GM12872 (cell line): ENCODE measurements at regions not wholly inside any gene's neighbourhood (a gene's known extent, or its start where the extent isn't known, plus 50 kb on each side); places are given as distances from the start of the nearest gene placed in this dataset.

Source experiments
- TF ChIP-seq, protein P1 (sequence below): IDR thresholded peaks from 3 replicates; pipeline ENCODE4 v1.5.1; 2011; ENCODE audit warnings: low read depth, mild to moderate bottlenecking, low read length, moderate library complexity; ENCODE audit not compliant: insufficient read depth

DNA sequence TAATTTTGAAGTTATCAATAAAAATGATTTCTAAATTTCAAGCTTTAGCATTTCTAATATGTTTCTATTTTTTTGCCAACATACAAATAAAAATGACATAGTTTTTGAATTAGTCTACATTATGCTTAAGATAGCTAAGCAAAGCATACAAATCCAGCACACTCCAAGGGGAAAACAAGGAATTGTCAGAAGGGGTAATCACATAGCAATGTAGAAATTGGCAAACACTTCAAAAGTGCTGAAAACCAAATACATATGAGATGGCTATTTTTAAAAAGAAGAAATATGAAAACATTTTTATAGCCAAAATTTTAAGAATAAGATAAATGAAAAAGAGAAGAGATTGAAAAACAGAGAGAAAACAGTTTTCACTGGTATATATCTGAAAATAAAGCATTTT is 308.0 kb downstream of the SLC6A15 start:
- TF ChIP-seq, protein P1, sequence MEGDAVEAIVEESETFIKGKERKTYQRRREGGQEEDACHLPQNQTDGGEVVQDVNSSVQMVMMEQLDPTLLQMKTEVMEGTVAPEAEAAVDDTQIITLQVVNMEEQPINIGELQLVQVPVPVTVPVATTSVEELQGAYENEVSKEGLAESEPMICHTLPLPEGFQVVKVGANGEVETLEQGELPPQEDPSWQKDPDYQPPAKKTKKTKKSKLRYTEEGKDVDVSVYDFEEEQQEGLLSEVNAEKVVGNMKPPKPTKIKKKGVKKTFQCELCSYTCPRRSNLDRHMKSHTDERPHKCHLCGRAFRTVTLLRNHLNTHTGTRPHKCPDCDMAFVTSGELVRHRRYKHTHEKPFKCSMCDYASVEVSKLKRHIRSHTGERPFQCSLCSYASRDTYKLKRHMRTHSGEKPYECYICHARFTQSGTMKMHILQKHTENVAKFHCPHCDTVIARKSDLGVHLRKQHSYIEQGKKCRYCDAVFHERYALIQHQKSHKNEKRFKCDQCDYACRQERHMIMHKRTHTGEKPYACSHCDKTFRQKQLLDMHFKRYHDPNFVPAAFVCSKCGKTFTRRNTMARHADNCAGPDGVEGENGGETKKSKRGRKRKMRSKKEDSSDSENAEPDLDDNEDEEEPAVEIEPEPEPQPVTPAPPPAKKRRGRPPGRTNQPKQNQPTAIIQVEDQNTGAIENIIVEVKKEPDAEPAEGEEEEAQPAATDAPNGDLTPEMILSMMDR: no peak

DNA sequence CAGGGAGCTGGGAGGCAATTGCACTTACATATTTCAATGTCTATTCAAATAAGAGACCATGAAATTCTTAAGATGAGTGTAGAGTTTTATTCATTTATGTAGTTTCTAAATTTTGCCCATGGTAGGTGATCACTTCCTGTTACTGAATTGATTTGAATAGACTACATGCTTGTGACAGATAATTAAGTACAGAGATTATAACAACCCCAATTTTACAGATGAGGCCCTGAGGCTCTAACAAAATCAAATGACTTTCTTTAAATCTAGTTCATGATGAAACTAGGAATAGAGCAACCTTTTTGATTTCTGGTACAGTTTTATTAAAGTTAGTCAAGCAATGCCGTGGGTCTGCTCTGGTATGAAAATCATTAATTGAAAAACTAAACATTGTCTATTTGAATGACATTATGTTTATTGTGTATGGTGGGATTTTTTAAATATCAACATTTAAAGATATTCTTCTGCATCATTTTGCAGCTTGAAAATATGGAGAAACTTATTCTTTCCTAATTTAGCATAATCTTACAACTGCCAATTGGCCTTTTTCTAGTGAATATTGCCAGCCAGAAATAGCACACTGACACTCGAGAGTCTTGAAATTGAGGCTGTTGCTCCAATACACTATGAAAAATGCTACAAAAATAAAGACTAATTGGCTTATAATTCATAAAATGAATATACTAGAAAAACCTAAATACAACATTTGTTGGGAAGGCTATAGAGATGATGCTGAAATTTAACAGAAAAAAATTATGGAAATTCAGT is 308.9 kb downstream of the SLC6A15 start:
- TF ChIP-seq, protein P1: no peak

DNA sequence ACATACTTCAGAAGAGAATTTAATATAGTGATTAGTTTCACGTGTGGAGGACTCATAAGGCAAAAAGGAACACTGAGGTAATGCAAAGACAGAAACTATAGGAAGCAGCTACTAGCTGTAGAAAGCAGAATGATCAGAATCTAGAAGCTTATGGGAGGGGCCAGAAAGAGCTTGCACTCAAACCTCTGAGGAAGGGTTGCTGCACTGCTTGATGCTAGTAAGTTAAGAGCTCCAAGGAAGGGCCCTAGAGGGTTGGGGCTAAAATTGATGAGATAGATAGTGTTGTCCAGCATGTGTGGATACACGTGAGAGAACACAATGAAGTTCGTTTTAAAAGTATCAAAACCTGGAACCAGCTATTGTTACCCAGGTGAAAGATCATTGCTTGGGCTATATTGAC is 311.1 kb downstream of the SLC6A15 start:
- TF ChIP-seq, protein P1: no peak

DNA sequence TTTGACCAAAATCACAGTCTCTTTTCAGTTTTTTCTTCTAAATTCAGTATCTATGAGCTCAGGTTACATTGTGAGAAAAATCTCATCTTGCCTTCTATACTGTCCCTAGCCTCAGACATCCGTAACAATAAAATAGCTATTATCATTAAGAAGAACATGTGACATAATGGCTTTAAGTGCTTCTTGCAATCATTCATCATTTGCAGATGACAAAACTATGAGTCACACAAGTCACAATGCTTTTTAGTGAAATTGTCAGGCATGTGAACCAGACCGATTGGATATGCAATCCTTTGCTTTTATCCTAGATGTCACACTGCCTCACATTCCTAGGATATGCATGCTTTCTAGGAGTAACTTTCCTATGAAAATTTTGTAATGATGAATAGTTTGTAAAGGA is 313.1 kb downstream of the SLC6A15 start:
- TF ChIP-seq, protein P1: no peak

DNA sequence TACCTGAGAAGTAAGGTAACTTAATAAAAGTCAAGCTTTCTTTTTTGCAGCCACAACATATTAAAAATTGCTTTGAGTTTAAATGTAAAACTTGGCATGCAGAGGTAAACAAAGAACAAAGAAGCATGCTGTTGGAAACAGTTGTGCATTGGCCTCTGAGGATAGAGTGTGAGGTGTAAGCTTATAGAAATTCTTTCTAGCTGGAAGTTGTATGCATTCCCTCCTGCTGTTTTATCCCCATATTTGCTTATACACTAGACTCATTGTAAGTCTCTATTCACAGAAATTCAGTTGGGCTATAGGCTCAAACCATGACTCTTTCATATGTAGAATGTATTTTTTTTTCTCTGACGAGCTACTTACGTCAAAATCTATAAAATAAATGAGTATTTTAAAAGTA is 316.3 kb downstream of the SLC6A15 start:
- TF ChIP-seq, protein P1: no peak

DNA sequence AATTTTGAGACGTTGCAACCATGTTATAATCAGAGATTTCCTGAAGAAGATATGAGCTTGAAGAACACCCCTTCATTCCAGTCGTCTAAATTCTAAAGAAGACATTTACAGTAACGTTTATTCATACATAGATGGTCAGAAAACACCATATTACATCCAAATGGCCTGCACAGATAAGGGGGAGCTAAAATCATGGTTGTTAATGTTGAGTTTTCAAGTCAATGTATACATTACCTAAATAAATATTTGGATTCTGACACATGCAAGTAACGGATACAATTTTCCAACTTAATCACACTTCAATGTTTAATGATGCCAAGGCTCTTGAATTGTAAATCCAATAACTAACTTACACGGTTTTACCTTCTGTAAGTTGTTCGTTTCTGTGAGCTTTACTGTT is 318.4 kb downstream of the SLC6A15 start:
- TF ChIP-seq, protein P1: no peak

DNA sequence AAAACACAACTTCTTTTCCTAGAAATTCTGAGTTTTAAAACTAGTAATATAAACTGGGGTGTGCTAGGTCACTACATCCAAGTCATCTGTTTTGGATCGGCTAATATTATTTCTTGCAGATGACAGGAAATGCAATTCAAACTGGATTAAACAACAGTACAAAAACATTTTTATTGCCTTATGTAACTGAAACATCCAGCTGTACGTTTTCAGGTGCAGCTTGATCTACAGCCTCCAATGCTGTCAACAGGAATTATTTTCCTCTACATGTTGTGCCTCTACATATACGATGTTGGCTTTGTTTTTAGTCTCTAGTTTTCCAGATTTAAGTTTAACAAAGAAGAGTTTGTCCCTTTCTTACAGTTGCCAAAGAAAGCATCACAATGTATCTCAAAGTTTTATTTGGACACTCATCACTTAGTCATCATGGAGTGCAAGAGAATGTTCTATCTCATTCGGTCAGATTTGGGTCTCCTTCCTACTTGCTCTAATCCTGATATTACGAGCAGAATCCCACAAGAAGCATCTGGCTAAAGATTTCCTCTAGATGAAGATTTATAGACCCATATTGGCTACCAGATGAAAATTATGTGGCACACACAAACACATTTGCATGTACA is 326.7 kb downstream of the SLC6A15 start:
- TF ChIP-seq, protein P1: no peak
